HG02642 (cell line): ENCODE measurements at regions not wholly inside any gene's neighbourhood (a gene's known extent, or its start where the extent isn't known, plus 50 kb on each side); places are given as distances from the start of the nearest gene placed in this dataset.

Experiments used
- ATAC-seq: cut with Tn5 transposase; IDR thresholded peaks from one replicate; pipeline ENCODE4 v1.9.1; 2021; ENCODE audit warnings: mild to moderate bottlenecking; ENCODE audit not compliant: unreplicated experiment, poor library complexity

GRCh38 chr6:43953794-43954310, 173.4 kb downstream of the MRPL14 start:
- ATAC-seq, result no peak

GRCh38 chr6:43953256-43953655, 174.0 kb downstream of the MRPL14 start:
- no peak for ATAC-seq

DNA sequence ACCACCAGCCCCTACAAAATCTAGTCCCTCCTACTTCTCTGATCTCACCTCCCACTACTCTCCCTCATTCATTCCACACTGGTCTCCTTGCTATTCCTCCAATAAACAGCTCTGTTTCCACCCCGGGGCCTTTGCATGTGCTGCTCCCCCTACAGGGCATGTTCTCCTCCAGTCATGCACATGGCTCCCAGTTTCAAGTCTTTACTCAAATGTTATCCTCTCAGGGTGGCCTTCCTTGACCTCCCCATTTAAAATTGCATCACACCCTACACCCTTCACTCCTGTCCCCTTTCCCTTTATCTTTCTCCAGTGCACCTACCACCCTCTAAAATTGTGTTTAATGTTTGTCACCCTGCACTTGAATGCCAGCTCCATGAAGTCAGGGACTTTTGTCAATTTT, 174.5 kb downstream of the MRPL14 start:
- ATAC-seq, result no peak

GRCh38 chr6:43951756-43952675, 175.2 kb downstream of the MRPL14 start:
- ATAC-seq, result no peak

GRCh38 chr6:43951063-43951755, 176.0 kb downstream of the MRPL14 start:
- no peak for ATAC-seq

GRCh38 chr6:43950731-43951062, 176.6 kb downstream of the MRPL14 start:
- no peak for ATAC-seq

DNA sequence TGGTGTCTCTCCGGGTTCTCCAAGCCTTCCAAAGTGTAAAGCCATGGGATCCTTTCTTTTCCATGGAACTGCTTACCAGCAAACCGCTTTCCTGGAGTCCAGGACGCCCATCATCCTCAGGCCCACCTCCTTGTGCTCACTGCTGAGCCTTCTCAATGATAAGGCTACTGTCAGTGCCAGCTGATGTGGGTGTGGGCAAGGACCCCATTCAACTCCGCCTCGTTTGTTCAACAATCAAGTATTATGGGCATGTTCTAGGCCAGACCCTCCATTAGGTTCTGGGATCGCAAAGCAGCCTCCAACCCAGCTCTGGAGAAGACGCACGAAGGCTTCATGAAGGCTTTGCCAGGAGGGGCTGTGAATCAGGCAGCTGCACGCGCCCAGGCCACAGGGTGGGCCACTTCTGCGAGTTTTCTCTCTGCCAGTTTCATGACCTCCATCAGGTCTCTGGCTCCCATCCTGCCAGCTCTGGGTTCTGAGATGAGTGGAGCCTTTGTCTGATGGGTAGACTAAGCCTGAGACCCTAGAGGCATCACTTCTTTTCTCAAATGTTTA, 177.1 kb downstream of the MRPL14 start:
- ATAC-seq, result no peak

- ATAC-seq, result no peak
Measured at GRCh38 chr6:43949551-43949991, 177.7 kb downstream of the MRPL14 start.

DNA sequence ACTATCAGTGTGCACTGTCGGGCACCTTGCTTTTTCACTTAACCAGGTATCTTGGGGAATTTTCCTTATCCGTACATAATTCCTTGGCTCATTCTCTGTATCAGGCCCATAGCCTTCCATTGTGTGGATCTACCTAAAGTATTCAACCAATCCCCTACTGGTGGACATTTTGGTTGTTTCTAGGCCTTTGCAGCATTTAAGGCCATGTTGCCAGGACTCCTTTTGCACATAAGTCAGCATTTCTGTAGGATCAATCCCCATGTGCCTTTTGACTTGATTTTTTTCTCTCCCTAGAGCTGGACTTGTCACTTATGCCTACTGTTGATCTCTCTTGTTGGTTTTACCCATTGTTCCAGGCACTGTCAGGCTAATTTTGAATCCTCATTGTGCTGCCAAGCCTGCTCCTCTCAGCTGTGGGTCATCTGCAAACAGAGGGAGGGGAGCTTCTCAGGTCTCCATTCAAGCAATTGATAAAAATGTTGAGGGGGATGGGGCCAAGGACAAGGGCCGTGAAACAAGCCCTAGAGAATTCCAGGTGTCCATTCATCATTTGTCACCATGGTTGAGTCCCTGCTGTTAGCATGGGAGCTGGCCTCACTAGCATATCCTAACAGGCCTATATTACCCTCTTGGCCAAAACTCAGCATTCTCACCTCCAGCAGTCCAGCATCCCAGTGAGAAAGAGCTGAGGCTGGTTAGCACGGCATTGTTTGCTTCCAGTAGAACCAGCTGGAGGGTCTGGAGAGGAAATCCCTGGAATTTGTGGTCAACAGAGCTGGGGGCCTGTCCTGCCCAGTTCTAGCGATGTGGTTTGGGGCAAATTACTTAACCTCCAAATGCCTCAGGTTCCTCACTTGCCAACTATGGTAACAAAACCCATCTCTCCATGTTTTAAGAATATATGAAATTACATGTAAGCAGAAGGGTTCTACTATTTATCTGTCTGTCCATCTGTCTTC, 178.4 kb downstream of the MRPL14 start:
- no peak for ATAC-seq

GRCh38 chr6:43947860-43948259, 177.8 kb downstream of the VEGFA start:
- no peak for ATAC-seq

GRCh38 chr6:43946641-43947363, 176.8 kb downstream of the VEGFA start:
- ATAC-seq, result no peak

DNA sequence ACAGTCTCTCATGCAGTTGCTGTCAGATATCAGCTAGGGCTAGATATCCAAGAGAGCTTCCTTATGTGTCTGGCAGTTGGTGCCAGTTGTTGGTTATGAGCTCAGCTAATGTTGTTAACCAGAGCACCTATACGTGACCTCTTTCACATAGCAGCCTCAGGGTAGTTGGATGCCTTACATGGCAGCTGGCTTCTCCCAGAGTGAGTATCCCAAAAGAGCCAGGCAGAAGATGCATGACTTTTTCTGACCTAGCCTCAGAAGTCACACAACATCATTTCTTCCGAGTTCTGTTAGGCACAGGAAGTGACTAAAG, 175.7 kb downstream of the VEGFA start:
- no peak for ATAC-seq

- ATAC-seq, result no peak
Measured at GRCh38 chr6:43944908-43945767, 175.1 kb downstream of the VEGFA start.

- no peak for ATAC-seq
Measured at GRCh38 chr6:43943781-43944250, 173.8 kb downstream of the VEGFA start.

GRCh38 chr6:43943099-43943766, 173.2 kb downstream of the VEGFA start:
- no peak for ATAC-seq

DNA sequence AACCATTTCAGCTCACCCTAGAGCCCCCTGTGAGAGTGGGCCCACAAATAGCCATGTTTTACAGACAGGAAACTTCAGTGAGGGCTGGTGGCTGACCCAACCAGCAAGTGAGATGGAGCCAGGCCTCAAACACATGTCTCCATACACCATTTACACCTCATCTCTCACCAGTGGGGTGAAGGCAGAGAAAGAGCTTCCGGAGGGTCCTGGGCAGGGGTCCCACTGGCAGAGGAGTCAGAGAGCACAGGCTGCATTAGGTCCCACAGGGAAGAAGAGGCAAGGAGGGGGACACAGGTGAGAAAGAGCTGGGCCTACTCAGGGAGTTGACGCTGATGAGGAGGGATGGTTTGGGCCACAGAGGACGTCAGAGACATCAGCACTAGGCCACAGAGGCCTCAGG, 172.6 kb downstream of the VEGFA start:
- ATAC-seq, result no peak

DNA sequence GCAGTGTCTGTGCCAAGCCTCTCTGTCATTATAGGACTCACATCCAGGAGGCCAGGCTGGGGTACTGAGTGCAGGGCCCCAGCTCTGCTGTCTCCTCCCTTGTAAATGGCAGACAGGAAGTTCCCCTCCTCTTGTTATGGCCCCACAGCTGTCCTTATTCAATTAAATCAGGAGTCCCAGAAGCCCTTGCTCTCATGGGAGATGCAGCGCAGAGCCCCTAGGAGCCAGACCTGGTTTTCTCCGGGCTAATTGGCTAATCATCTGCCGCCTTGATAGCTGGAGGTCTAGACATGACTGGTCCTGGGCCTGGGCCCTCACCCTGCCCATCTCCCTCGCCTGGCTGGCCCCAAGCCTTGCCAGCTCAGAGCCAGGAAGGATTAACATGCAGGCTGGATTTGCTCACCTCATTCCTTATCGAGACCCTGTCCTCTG, 172.0 kb downstream of the VEGFA start:
- no peak for ATAC-seq

GRCh38 chr6:43941174-43941573, 171.2 kb downstream of the VEGFA start:
- ATAC-seq, result no peak
